Superior temporal gyrus (tissue), 1 donor: ENCODE measurements at regions not wholly inside any gene's neighbourhood (a gene's known extent, or its start where the extent isn't known, plus 50 kb on each side); places are given as distances from the start of the nearest gene placed in this dataset.

Experiments used
- DNase-seq: peaks from one replicate; pipeline ENCODE4 v3.0.0-alpha.2; 2016; ENCODE audit errors: extremely low spot score

DNA sequence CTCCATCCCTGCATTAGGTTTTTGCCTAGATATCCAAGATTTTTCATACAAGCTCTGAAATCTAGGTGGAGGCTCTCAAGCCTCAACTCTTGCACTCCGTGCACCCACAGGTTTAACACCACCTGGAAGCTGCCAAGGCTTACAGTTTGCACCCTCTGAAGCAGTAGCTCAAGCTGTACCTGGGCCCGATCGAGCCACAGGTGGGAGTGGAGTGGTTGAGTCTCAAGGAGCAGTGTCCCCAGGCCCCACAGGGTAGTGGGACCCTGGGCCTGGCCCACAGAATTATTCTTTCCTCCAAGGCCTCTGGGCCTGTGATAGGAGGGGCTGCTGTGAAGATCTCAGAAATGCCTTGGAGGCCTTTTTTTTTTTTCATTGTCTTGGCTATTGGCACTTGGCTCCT, 973.5 kb upstream of the MAP3K7 start:
- DNase-seq, result no peak

DNA sequence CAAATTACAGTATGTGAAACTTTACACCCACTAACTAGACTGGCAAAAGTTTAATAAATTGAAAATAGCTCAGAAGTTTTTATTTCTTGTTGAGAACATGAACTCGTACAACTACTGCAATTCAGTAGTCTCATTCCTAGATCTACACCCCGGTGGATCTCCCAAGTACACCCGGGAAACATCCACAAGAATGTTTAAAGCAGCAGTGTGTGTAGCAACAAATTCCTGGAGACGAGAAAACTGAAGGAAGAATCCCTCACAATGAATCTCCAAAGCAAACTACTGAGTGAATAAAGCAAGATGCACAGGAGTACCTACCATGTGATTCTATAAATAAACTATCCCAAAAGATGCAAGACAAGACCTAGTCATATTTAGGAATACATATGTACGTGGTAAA, 954.0 kb upstream of the MAP3K7 start:
- DNase-seq, result no peak

DNA sequence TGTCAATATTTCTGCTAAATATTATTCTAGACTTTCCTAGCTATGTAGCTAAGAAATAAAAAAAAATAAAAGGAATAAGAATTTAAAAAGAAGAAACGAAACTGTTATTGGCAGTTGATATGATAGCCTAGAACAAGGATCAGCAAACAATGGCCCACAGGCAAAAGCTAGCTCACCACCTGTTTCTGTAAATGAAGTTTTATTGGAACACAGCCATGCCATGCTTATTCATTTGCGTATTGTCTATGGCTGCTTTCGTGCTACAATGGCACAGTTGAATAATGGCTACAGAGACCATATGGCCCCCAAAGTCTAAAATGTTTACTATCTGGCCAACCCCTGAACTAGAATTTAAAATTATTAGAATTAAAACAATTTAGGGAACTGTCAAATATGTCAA, 952.6 kb upstream of the MAP3K7 start:
- DNase-seq, result no peak

DNA sequence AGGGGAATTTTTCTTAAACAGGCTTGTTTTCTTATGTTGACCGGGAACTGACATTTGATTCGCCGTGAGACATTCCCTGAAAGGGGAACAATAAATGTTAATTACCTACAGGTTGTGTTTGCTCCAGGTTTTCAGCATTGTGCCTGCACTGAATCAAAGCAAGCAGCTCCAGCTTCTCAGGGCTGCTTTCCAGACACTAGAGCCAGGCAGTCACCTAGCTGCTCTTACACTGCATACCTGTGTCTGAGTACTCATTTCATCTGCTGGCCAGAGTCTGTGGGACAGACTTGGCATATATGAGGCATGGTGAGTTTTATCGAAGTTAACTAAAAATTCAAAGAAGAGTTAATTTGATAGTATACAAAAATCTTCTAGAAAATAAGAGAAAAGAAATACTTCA, 951.8 kb upstream of the MAP3K7 start:
- DNase-seq, result no peak

DNA sequence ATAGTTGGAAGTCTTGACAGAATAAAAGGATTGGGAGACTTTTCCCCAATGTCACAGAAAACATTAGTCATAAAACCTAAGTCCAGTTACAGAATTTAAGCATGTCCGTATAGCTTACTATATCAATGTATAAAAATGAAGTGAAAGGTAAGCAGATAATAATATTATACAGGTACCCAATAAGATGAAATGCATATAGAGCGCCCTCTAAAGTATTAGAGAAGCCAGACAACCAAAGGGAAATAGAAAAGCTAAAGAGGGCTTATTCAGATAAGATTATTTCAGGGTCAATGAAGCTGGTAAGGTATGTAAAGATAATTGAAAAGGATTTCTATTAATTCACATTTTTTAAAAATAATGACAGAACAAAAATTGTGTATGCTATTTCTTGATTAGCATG, 947.7 kb upstream of the MAP3K7 start:
- DNase-seq, result no peak

DNA sequence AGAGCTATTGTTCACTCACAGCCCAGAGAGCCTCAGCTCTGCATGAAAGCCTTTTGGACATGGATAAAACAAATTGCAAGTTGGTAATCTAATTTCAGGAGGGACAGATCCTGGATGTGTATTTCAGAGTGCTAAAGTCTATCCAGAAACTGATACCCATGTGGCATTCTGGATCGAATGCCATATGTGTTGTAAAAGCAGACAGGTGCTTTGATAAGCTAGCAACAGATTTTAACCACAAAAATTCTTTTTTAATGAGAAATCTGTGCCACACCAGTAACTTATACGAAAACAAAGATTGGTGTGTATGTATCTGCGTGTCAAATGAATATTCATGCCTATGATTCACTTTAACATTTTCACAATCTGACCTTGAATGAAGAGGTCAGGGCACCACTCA, 936.6 kb upstream of the MAP3K7 start:
- DNase-seq, result no peak

DNA sequence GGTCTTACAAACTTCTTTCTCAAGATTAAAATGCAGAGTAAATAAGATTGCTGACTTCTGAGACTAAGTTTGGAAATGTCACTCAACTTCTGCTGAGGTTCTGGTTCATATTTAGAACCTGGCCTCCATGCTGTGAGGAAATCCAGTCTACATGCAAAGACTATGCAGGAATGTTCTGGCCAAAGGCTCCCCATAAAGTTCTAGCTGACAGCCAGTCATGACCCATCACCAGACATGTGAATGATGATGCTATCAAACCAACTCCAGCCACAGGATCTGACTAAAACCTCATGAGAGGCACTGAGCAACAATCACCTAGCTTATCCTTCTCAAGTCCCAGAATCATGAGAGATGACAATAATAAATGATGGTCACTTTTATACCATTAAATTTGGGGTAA, 935.1 kb upstream of the MAP3K7 start:
- no peak for DNase-seq

DNA sequence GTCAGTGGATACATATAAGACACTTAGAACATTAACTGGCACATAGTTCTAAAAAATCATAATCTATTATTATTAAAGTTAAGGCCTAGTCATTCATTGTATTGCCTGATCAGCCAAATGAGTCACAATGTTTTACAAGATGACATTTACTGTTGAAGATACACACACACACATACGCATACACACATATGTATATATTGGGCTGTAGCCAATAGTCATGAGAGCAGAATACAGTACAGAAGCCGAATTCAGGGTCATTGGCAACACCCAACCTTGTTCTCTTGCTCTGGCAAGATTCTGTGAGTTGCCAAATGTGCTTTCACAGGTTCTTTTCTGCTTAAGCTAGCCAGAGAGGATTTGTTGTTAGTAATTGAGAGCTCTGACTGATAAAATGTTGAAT, 922.8 kb upstream of the MAP3K7 start:
- no peak for DNase-seq

DNA sequence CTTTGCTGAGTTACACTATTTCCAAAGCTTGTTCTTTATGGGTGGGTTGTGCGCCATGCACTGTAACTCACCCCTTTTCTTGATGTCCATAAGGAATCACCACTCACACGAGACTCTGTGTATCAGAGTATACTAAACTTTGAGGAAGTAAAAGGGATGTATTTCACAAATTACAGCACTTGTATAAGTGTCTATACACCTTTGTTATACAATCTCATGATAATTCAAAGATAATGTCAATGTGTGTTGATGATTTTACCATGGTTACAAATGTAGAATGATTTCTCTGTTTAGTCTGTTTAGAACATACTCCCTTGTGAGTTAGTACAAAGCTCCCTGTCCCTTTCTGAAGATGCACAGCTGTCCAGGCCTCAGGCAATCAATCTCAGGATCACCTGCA, 922.2 kb upstream of the MAP3K7 start:
- no peak for DNase-seq

DNA sequence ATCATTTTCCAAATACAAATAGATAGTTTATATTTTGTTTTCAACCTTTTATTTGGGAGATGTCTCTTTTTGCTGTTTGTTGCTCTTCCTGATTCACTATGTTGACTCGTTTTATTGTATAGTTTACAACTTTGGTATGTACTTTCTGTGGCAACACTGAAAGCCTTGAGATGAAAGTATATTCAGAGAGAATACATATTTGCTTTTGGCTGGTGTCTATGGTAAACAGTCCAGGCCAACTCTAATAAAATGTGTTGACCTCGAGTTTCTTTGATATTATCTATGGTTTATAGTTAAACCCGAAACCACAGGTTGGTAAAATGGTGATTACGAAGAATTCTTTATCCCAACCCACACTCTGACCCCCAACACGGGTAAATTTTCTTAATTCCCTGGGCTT, 919.6 kb upstream of the MAP3K7 start:
- no peak for DNase-seq

DNA sequence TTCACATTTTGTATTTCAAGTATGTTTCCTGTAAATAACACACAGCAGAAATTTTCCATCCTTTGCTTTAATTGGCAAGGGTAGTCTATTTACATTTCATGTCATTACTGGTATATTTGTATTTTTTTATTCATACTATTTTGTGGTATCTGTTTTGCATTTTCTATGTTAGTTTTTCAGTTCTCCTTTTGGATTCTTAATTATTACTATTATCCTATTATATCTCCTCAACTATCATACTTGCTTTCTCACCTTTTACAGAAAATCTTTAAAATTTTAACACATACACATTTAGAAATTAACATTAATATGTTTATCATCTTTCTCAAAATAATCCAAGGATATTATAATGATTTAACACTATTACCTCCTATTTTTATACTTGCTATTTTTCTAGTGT, 918.3 kb upstream of the MAP3K7 start:
- no peak for DNase-seq

DNA sequence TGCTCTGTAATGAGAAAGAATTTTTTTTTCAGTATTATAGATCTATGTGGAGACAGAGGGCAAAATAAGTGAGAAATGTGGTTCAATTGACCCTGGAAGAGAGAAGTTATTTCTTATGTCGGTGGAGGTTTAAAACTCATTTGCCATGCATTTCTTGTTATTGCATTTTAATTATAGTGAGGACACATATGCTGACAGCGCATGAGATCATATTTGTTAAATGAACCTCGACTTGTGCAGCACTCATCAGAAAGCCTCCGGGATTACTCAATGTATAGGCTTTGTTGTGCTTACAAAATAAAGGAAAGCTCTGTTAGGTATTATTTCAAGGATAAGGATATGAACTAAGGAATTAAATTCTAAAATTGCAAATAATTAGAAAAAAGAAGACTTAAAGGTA, 915.1 kb upstream of the MAP3K7 start:
- no peak for DNase-seq

DNA sequence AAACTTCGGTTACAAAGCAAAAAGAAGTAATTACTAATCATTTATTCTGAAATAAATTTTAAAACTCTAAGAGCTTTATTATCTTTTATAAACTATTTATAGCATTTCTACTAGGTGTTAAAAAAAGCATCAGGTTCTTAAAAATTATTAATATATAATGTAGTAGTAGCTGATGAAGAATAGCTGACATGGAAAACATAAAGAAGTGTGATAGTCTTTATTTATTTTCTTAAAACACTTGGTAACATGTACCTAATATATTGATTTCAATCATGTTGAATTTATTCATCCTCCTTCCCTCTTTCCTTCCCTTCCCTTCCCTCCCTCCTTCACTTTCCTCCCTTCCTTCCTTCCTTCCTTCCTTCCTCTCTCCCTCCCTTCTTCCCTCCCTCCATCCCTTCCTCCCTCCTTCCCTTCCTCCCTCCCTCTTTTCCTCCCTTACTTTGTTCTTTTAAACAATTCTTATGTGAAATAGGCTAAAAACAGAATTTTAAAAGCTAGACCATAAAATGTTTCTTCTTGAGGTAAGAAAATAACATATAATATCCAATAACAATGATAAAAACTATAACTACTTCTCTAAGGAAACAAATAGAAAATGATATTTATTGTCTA, 913.9 kb upstream of the MAP3K7 start:
- DNase-seq, result no peak

DNA sequence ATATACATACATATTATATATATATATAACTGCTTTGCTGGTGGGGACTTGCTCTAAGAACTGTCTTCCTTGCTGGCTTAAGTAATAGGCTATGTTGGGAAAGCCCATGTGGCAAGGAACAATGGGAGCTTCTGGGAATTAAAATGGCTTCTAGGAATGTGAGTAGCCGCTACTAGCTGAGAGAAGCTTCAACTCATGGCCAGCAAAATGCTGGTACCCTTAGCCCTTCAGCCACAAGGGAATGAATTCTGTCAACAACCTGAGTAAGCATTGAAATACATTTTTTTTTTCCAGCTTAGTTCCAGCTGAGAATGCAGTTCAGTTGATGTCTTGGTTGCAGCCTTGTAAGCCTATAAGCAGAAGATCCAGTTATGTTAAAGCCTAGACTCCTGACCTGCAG, 911.7 kb upstream of the MAP3K7 start:
- DNase-seq, result no peak

DNA sequence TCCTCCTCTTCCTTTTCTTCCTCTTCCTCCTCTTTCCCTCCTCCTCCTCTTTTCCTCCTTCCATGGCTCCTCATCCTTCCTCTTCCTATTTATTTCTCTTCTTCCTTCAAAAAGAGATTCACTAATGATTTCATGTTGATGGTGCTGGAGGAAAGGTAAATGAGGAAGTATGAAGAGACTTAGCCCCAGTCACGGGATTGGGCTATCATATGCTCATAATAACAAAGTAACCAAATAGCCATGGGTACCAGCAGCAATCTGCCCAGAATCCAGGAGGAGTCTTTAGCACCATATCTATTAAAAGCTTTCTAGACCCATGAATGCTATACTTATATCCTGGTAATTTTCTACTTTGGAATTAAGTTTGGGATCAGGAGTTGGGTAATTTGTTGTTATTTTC, 910.9 kb upstream of the MAP3K7 start:
- DNase-seq, result no peak

DNA sequence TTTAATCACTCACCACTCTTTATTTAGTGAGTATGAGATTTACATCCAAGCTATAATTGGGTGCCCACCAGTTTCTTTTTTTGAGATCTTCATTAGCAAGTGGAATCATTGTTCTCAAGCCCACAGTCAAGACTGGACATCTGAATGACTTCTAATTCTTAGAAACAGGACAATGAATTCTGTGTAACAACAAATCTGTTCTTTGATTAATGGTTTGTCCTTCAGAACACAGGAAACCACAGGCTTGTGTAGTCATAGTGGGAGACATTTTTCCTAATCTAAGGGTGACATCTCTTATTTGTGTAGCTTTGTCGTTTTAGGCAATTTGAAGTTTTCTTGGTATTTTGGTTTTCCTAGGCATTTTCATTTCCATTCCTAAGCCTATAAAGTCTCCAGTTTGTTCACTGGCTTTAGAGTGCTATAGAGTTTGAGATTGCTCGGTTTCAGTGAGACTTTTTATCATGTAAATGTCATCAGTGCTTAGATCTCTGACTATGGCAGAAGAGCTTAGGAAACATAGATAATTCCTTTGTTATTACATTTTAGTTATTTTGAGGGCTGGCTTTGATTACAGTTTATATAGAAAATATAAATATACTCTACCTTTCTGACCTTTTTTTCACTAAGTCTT, 903.9 kb upstream of the MAP3K7 start:
- DNase-seq, result no peak

DNA sequence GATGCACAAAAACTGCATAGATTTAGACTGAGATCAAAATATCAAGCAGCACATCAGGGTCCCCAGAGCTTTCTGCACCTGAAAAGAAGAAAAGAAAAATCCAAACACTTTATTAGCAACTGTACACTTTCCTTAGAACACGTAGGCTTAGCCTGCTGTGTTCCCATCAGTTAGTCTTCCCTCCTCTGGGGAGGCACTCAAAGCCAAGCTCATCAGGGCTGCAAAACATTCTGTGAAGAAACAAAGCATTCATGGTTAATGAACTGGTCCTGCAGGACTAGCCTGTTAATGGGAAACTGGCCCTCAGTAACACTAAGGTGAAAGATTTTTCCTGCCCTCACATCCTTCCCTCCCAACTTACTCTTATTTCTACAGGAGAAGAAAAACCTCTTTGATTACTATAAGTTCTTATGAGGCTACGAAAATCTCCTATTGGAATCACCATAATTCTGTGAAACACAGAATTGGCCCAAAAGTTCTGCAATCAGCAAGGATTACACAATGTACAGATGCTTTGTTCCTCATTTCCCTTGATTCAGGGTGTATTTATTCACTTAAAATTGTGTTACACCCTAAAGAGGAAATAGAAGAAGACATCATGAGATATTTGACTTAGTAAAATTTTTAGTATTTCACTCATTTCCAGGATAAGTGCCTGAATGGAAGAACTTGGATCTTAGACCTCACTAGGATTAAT, 901.0 kb upstream of the MAP3K7 start:
- DNase-seq, result no peak

DNA sequence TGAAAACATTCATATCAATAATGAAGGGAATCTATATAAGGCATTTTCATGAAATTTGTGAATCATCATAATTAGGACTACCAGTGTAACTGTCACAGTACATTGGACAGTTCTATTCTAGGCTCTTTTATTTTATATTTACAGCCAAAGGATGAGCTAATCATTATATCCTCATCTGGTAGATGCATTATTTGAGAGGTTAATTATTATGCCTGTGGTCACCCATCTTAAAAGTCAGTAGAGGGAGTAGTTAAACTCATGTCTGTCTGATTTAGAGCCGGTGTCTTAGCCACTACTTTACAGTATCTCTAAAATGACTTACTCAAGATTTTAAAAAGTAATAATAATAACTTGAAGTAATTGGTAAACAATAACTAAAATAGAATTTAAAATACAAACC, 899.3 kb upstream of the MAP3K7 start:
- no peak for DNase-seq

DNA sequence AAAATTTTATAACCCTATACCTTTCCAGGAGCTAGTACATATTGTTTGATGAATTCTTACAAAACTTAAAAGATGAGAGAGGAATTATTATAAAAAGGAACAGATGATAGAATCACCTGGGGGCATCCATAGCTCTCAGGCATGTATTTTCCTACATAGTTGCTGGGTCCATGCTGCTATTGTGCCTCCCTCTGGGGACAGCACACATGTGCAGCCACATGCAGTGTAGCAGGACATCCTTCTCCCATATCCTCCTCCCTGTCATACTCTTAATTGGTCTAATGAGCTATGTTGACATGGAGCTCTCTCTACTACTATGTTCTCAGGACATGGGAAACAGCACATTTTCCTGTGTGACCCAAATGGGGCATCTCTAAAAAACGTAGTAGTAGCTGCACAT, 898.2 kb upstream of the MAP3K7 start:
- no peak for DNase-seq

DNA sequence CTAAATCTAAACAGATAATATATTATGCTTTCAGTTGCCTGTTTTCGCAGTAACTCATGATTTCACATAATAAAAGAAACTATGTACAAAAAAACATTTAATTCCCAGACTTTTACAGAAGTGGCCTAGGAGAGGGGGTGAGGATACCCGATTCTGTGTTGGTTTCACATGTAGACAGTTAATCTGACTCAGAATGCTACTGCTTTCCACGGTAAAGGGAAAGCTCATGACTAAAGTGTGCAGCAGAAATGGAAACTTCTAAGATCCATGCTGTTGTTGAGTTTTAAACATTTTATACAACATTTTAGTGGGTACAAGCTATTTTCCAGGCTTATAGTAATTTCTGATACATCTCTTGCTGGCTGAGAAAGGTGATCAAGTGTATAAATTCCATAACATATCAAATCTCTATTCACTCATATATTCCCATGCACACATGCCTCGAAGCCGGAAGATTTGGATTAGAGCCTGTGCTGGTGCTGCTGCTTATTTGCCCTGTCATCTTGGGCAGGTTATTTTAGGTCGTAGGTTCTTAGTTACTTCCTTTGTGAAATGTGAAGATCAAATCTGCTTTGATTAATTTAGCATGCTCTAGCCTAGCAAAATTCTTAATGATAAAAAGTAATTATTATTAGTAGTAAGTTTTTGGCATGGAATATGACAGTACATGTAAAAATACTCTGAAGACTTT, 896.7 kb upstream of the MAP3K7 start:
- DNase-seq, result no peak

DNA sequence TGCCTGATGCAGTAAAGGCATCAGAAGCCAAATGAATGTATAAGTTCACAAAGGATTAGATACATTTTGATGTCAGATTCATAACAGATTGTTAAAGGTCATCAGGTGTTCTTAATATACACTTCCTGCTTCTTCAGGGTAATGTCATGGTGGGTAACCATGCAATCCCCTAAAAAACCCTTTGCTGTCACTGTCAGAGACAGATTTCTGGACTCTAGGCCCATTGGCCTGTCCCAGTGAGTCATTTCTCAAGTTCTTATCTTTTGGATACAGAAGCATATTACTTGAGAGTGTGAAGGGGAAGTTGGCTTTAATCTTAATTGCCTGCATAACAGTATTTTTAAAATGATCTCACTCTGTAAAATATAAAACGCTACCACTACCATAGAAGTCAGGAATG, 895.6 kb upstream of the MAP3K7 start:
- DNase-seq, result no peak

DNA sequence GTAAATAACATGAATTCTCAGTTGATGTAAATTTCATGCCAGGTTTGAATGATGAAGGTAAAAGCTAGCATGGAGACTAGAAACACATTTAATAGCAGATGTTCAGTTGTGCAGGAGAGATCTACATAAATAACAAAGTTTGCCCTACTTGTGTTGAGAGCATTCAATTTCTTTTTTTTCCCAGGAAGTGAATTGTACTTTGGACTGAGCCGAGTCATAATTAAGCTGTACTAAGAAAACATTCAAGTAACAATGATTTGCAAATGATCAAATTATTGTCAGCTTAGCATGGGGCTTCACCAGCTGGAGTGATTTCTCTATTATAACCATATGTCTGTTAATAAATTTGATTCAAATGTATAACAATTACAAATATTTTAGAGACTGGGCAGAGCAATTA, 893.5 kb upstream of the MAP3K7 start:
- no peak for DNase-seq

DNA sequence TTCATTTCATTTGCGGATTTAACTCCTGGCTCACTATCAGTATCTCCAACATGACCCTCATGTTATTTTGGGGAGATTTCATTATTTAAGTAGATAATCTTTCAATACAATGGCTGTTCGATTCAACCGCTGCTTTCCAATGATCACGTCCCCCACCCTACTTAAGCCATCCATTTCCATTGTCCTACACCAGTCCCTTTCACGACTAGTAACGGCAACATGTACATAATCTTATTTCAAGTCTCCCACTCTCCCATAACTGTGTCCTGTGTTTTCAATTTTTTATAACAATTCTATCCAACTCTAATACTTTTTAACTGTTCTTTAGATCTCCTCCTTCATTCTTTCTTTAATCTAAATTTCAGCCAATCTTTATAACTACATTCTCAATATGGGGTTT, 890.8 kb upstream of the MAP3K7 start:
- no peak for DNase-seq
